ENCODE measurements at regions not wholly inside any gene's neighbourhood (a gene's known extent, or its start where the extent isn't known, plus 50 kb on each side); places are given as distances from the start of the nearest gene placed in this dataset.
"Not testable (repeated sequence)": the region's sequence is repeated elsewhere in the genome, so short reads cannot be mapped to it uniquely, and the experiment has no call there.

DNA sequence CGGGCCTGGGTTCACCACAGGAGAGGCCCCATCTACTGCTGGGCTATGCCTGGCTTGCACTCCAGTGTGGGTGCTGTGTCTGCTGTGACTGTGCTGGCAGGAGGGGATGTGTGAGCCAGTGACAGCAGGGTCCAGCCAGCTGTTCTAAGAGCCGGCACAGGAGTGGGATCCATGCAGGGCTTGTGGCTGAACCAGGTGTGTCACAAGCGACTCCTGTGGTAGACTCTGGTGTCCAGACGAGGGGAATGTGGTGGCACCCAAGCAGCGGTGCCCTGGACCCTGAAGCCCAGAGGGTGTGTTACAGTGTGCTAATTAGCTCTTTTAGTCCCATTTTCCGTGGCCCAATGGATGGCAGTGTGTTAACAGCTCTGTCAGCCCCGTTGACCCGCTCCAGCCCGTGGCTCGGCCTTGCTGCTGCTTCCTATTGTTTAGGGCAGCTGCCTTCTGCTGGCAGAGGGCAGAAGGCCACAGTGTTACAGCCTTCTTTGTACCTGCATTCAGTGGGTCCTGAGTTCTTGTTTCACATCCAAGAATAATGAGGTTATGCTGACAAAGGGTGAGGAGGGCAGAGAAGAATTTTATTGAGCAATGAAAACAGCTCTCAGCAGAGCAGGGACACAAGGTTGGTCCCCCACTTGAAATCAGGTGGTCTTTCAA is 78.5 kb upstream of the RNU6-1 start:
- no peak for DNase-seq

DNA sequence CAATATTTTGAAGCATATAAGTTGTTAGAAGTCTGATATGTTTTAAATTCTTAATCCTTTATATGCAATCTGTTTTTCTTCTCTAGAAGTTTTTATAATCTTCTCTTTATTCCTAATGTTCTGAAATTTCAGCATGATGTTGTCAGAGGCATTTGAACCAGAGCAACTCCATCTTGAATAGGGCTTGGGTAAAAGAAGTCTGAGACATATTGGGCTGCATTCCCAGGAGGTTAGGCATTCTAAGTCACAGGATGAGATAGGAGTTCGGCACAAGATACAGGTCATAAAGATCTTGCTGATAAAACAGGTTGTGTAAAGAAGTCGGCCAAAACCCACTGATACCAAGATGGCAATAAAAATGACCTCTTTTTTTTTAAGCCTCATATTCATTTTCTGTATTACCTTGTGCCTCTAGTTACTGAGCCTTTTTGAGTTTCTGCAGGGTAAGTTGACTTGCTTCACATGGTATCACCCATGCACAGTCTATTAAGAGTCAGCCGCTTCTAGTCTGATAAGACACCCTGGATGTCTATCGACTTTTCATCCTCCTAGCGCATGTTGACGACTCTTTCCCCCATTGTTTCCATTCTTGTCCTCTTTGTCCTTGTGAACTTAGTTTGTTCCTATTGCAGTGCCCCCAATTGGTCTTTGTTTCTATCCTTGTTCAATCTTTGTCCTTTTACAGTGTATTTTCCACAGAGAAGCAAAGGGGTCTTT is 80.8 kb upstream of the RNU6-1 start:
- no peak for DNase-seq

DNA sequence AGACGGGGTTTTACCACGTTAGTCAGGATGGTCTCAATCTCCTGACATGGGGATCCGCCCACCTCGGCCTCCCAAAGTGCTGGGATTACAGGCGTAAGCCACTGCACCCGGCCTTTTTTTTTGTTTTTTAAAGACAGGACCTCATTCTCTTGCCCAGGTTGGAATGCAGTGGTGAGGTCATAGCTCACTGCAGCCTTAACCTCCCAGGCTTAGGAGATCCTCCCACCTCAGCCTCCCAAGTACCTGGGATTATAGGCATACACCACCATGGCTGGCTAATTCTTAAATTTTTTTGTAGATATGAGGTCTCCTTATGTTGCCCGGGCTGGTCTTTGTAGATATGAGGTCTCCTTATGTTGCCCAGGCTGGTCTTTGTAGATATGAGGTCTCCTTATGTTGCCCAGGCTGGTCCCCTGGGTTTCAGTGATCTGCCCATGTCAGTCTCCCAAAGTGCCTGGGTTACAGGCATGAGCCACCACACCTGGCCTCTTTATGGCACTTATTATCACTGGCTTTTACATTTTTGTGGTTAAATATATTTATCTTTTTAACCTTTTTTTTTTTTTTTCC is 82.3 kb upstream of the RNU6-1 start:
- DNase-seq: no peak

DNA sequence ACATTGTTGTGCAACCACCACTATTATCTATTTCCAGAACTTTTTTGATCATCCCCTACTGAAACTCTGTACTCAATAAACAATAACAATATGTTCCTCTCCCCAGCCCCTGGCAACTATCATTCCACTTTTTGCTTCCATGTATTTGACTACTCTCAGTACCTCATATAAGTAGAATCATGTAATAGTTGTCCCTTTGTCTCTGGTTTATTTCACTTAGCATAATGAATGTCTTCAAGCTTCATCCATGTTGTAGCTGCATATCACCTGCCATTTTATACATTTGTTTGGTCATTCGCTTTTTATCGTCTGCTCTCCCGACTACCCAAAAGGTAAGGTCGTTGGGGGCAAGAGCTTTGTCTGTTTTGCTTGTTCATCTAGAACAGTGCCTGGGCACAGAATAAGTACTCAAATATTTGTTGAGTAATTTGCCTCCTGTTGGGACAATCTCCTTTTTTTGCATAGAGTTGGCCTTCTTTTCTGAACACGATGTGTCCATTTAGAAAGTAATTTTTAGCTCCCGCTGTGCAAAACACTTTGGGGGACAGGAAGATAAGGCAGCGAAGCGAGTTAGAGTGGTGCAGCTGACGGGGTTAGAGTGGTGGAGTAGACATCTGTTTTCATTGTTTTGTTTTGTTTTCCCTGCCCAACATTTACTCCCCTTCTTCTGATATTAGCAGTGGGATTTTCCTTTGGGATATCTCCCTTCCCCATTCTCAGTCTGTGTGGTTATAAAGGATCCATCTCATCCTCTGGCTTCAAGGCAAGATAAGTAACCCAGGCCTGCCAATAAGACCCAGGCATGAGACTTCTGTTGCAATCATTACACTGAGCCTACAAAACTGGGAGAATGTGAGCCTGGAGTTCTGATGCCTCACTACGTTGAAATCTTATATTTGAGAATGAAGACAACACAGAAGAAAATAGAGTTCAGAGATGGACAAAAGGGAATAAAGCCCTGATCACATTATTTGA is 83.4 kb upstream of the RNU6-1 start:
- no peak for DNase-seq

DNA sequence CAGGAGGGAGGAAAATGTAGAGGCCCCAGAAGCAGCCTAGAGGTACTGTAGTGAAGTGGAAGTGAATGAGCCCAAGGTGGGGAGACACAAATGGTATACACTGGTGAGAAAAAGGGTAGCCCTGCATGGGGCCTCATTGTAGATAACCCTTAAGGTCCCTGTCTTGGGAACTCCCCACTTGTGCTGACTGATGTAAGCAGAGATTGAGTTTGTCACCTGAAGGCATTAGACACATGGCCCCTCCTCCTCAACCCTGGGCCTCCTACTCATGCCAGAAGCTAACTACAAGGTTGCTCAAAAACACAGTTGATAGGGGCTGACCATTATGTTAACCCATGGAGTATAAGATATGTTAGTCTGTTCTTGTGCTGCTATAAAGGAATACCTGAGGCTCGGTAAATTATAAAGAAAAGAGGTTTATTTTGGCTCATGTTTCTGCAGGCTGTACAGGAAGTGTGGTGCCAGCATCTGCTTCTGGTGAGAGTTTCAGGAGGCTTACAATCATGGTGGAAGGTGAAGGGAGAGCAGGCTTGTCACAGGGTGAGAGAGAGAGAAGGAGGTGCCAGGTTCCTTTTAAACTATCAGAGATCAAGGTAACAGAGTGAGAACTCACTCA is 84.6 kb upstream of the RNU6-1 start:
- DNase-seq: no peak

DNA sequence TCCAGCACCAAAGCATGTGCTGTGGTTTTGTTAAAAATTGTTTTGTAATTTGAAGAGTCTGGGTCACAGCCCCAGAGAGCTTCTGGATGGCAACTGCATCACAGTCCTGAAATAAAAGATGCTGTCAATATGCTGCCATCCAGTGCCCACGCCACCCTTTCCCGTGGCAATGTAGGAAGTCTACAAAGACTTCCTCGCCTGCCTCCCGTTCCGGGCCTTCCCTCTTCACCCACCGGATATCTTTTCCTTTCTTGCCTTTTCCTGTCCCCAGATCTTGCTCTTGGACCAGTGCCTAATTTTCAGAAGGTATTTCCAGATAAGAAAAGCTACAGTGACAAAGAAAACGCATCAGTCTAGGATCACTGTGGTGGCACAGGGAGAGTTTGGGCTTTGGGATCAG is 85.3 kb upstream of the RNU6-1 start:
- DNase-seq: no peak

DNA sequence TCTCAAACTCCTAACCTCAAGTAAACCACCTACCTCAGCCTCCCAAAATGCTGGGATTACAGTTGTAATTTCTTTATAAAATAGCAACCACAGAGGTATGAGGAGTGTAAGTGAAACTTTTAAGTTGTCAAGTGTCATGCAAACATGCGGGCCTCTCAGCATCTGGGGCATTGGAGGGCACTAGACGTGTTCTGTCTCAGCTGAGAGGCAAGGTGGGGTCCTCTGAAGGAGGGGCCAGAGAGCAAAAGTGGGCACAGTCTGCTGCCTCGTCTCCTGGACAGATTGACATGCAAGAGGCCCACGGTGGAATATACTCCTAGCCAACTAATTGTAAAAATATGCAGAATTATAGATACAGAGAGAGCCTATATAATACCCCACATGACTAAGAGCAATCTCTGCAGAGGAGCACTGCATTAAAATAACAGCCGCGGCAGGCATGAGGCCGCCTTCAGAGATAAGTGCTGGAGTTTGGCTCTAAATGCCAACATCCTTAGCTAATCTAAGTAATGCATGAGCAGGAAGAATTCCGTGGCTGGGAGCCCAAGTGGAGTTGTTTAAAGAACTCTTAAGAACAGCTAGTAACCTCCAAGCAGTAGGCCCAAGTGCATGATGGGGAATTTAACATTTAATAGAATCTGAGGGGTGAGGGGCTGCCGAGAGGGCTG is 87.8 kb upstream of the RNU6-1 start:
- DNase-seq: peak in 1 of 56 donors; percentile 10

DNA sequence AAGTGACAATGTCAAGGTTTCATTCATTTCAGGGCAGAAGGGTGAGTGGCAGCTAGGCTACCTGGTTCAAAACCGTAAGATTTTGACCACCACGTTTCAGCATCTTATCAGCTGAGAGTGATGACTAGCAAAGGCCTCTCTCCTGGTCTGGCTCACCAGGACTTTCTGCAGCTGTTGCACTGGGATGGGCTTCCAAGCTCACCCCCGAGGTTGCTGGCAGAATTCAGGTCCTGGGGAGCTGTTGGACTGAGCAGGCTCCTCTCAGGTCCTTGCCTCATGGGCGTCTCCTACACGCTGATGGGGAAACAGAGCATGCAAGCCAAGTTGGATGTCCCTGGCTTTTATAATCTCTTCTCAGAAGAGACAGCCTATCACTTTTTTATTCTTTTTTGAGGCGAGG is 88.8 kb upstream of the RNU6-1 start:
- DNase-seq: no peak

DNA sequence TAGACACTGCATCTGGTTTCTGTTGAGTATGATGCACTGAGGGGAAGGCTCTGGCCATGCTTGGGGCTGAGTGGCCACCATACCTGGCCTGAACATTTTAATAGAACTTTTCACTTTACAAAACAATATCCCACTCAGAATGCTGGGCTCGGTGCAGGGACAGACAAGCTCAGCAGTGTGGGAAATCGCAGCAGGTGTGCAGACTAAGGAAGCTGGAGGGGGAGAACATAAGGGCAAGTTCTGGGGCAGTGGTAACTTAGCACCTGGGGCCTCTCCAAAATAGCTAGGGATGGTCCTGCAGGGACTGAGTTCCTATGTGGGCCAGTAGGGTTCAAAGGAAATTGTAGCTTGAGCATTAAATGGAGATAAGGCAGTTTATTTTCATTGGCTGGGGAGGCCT is 90.9 kb upstream of the RNU6-1 start:
- DNase-seq: no peak

DNA sequence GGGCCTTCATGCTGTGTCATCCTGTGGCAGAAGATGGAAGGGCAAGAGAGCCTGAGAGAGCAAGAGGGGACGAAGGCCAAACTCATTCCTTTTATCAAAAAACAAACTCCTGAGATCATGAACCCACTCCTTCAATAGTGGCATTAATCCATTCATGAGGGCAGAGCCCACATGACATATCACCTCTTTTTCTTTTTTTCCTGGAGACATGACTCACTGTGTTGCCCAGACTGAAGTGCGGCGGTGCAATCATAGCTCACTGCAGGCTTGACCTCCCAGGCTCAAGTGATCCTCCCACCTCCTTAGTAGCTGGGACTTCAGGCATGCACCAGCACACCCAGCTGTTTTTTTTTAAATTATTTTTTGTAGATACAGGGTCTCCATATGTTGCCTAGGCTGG is 92.0 kb upstream of the RNU6-1 start:
- DNase-seq: no peak

DNA sequence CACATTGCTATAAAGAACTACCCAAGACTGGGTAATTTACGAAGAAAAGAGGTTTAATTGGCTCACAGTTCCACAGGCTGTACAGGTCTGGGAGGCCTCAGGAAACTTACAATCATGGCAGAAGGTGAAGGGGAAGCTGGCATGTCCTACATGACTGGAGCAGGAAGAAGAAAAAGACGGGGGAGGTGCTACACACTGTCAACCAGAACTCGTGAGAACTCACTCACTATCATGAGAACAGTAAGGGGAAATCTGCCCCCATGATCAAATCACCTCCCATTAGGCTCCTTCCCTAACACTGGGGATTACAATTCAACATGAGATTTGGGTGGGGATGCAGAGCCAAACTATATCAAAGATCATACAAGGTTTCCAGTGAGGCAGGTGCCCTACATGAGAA is 94.3 kb upstream of the RNU6-1 start:
- DNase-seq: not testable (repeated sequence)

DNA sequence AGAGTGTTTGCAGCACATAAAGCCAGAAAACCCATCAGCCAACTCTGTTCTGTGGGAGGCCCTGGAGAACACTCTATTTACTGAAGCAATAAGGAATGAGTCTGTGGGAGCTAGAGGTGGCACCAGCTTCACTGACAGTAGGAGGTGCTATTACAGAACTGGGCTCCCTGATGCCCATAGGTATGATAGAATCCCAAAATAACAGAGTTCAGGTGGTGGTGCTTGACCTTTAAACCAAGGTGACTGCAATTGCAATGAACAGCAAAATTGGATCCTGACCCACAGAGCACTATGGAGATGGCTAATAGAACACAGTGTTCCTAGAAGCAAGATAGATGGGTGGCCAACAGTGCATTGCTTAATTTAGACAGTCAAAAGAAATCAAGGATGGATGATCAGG is 95.4 kb upstream of the RNU6-1 start:
- DNase-seq: no peak

DNA sequence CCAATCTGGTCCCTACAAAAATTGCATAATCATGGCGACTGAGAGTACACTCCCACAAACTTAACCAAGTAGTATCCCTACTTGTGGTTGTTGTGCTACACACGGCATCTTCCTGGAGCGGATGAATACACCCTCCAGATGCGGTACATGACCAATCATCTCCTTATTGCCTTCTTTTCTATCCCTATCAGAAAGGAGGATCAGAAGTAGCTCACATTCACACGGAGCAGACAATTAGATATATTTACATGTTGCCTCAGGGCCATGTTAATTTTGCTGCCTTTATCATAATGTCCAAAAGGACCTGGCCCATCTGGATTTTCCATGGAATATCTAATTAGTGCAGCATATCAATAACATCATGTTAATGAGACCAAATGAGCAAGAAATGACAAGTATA is 96.4 kb upstream of the RNU6-1 start:
- no peak for DNase-seq

DNA sequence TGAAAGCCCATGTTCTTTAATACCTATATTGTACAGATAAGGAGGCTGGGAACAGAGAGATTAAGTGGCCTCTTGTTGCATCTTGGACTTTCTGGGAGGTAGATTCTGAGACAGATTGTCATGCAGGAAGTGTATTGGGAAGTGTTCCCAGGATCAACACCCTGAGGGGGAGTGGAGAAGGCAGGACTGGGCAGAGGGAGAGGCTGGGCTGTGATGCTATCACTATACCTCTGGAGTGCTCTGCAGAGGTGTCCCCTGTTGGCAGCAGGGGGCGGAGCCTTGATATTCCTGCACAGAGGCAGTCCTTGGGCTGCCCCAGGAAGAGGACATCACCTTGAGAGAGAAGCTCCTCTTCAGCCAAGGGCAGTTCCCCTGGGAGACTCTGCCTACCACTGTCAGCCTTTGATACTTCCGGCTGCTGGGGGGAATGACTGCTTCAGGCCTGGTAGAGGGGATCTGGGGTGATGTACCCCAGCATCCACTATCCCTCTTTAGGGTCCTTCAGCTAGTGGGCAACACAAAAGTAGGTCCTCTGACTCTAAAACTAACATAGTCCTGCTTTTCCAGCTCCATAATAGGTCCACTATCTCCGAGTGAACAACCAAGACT is 97.4 kb upstream of the RNU6-1 start:
- no peak for DNase-seq

DNA sequence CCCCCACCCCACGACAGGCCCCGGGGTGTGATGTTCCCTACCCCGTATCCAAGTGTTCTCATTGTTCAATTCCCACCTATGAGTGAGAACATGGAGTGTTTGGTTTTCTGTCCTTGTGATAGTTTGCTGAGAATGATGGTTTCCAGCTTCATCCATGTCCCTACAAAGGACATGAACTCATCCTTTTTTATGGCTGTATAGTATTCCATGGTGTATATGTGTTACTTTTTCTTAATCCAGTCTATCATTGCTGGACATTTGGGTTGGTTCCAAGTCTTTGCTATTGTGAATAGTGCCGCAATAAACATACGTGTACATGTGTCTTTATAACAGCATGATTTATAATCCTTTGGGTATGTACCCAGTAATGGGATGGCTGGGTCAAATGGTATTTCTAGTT is 99.3 kb upstream of the RNU6-1 start:
- DNase-seq: not testable (repeated sequence)

DNA sequence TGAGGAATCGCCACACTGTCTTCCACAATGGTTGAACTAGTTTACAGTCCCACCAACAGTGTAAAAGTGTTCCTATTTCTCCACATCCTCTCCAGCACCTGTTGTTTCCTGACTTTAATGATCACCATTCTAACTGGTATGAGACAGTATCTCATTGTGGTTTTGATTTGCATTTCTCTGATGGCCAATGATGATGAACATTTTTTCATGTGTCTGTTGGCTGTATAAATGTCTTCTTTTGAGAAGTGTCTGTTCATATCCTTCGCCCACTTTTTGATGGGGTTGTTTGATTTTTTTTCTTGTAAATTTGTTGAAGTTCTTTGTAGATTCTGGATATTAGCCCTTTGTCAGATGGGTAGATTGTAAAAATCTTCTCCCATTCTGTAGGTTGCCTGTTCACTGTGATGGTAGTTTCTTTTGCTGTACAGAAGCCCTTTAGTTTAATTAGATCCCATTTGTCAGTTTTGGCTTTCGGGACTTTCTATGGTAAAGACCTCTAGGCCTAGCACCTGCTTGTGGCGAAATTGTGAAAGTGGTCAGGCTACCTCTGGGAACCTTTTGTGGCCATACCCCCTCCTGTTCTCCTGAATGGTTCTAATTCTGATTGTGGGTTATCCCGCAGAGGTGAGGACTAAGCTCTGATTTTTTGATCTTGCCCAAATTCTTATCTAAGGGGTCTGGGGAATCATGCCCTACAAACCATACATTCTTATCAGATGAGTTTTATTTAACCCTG is 99.9 kb upstream of the RNU6-1 start:
- not testable (repeated sequence) for DNase-seq

DNA sequence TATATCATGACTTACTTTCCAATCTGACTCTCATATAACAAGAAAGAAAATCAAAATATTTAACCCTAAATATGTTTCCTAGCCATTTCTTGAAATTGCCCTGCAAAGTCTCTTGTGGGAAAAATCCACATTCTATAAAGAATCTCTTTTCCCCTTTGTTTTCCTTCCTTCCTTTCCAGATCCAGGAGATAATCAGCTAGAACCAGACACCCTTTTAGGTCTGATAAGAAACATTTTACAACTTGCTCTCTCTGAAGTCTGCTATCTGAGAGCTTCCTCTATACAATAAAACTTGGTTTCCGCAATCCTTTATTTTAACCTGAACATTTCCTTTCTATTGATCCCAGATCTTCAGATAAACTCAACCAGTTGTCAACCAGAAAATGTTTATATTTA is 100.5 kb upstream of the RNU6-1 start:
- no peak for DNase-seq

DNA sequence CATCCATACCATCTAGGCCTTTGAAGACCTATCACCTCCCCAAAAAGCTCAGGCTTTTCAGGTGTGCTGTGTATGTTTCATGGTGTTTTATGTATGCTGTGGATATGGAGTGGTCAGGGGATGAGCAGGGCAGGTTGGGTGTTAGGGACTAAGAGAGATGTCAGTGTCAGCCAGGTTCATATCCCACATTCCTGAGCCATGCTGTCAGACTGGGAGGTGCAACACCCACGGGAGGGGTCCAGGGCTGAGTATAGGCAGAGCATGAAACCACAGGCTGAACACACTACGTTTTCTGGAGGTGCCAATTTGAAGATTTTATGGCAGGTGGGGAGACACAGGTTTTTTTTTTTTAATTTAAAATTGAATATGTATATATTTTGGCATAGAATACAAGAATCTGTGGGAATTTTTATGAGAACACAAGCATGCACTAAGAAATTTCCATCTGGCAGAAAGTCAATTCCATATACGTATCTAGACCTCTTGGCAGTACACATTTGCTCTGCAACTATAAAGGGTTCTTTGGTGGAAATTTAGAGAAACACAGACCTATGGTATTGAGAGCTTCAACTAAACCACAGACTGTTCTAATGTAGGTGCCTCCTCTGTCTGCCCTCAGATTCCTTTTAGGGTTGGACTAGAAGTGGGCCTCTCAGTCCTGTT is 101.9 kb upstream of the RNU6-1 start:
- DNase-seq: no peak

DNA sequence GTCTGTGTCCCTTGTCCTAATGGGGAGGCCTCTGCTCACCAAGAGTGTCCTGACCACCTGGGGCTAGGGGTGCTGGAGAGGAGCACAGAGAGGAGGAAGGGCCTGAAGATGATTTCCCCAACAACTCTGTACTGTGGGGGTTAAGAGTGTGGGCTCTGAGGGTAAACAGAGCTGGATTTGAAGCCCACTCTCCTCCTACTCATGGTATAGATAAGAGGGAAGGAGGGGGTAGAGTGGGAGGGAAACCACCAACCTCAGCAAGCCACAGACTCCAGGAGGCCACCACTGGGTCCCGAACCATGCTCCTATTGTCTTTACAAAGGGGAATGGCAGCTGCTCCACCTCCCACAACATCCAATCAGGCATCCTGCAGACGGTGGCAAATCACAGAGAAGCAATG is 103.6 kb upstream of the RNU6-1 start:
- no peak for DNase-seq
